ENCODE measurements at regions not wholly inside any gene's neighbourhood (a gene's known extent, or its start where the extent isn't known, plus 50 kb on each side); places are given as distances from the start of the nearest gene placed in this dataset.

GRCh38 chrX:138485224-138485623 lies 226.3 kb downstream of the FGF13 start:
- Histone ChIP-seq H3K27ac (no peak overlapping the region), H3K27me3 (peaks cover 0 to 33% of the 10 kb centered on the region in 2 donors), H3K36me3 (no peaks in the 10 kb centered on the region), H3K4me1 (no peaks in the 10 kb centered on the region), H3K9me3 (no peaks in the 10 kb centered on the region), H3K4me3 (no peak overlapping the region)
- TF ChIP-seq POLR2AphosphoS5 (IDR thresholded peaks at IDR 0.05) (no peak), POLR2A (IDR thresholded peaks at IDR 0.05) (no peak), CTCF (IDR thresholded peaks at IDR 0.05) (no peak)
- DNase-seq (ENCODE audit: low spot score in 2 of 2): no peak
- intact Hi-C loops (cut with DNase I; ENCODE audit: low total_unique reads): no loop called here

GRCh38 chrX:138484451-138484850 lies 227.1 kb downstream of the FGF13 start:
- no peak overlapping the region for H3K4me3 ChIP-seq
- no peak for TF ChIP-seq POLR2AphosphoS5 (IDR thresholded peaks at IDR 0.05)
- no peak for TF ChIP-seq POLR2A (IDR thresholded peaks at IDR 0.05)
- TF ChIP-seq CTCF (IDR thresholded peaks at IDR 0.05): no peak
- H3K36me3 ChIP-seq: no peaks in the 10 kb centered on the region
- no peaks in the 10 kb centered on the region for H3K9me3 ChIP-seq
- intact Hi-C loops (cut with DNase I; ENCODE audit: low total_unique reads): no loop called here
- no peak for DNase-seq (ENCODE audit: low spot score in 2 of 2)
- no peak overlapping the region for H3K27ac ChIP-seq
- H3K27me3 ChIP-seq: peaks cover 0 to 33% of the 10 kb centered on the region in 2 donors
- no peaks in the 10 kb centered on the region for H3K4me1 ChIP-seq

- Histone ChIP-seq H3K27me3 (peaks cover 0 to 25% of the 10 kb centered on the region in 2 donors), H3K4me1 (no peaks in the 10 kb centered on the region), H3K36me3 (no peaks in the 10 kb centered on the region), H3K27ac (no peak overlapping the region), H3K4me3 (no peak overlapping the region), H3K9me3 (no peaks in the 10 kb centered on the region)
- TF ChIP-seq CTCF (IDR thresholded peaks at IDR 0.05) (no peak), POLR2AphosphoS5 (IDR thresholded peaks at IDR 0.05) (no peak), POLR2A (IDR thresholded peaks at IDR 0.05) (no peak)
- intact Hi-C loops (cut with DNase I; ENCODE audit: low total_unique reads): no loop called here
- no peak for DNase-seq (ENCODE audit: low spot score in 2 of 2)
Observed at GRCh38 chrX:138481649-138482048, 229.9 kb downstream of the FGF13 start.

- H3K27me3 ChIP-seq: no peaks in the 10 kb centered on the region
- no peak for DNase-seq (ENCODE audit: low spot score in 2 of 2)
- no peak overlapping the region for H3K4me3 ChIP-seq
- no peak overlapping the region for H3K27ac ChIP-seq
- no peaks in the 10 kb centered on the region for H3K36me3 ChIP-seq
- peaks cover 0 to 13% of the 10 kb centered on the region in 2 donors for H3K9me3 ChIP-seq
- H3K4me1 ChIP-seq: no peaks in the 10 kb centered on the region
- no peak for TF ChIP-seq POLR2AphosphoS5 (IDR thresholded peaks at IDR 0.05)
- TF ChIP-seq POLR2A (IDR thresholded peaks at IDR 0.05): no peak
- TF ChIP-seq CTCF (IDR thresholded peaks at IDR 0.05): no peak
- intact Hi-C loops (cut with DNase I; ENCODE audit: low total_unique reads): no loop called here
Observed at GRCh38 chrX:138463476-138463875, 248.0 kb downstream of the FGF13 start.
